HL-60 (cell line): ENCODE measurements at regions not wholly inside any gene's neighbourhood (a gene's known extent, or its start where the extent isn't known, plus 50 kb on each side); places are given as distances from the start of the nearest gene placed in this dataset.
"Not testable (repeated sequence)": the region's sequence is repeated elsewhere in the genome, so short reads cannot be mapped to it uniquely, and the experiment has no call there.

Experiments
- GABPA ChIP-seq: IDR thresholded peaks from 2 replicates; pipeline ENCODE4 v1.6.1; 2012; ENCODE audit warnings: low read depth
- POLR2AphosphoS5 ChIP-seq: IDR thresholded peaks from 2 replicates; pipeline ENCODE4 v1.6.1; 2012; ENCODE audit warnings: low read depth
- REST ChIP-seq: IDR thresholded peaks from 2 replicates; pipeline ENCODE4 v1.6.1; 2012; ENCODE audit warnings: low read depth; ENCODE audit not compliant: insufficient replicate concordance
- SPI1 ChIP-seq: IDR thresholded peaks from 2 replicates; pipeline ENCODE4 v1.6.1; 2012; ENCODE audit warnings: low read depth, mild to moderate bottlenecking, borderline replicate concordance
- TF ChIP-seq, protein P1 (sequence below): IDR thresholded peaks from one replicate; pipeline ENCODE4 v1.5.1; 2011; ENCODE audit warnings: low read length, control low read depth, inconsistent platforms; ENCODE audit not compliant: insufficient read depth

DNA sequence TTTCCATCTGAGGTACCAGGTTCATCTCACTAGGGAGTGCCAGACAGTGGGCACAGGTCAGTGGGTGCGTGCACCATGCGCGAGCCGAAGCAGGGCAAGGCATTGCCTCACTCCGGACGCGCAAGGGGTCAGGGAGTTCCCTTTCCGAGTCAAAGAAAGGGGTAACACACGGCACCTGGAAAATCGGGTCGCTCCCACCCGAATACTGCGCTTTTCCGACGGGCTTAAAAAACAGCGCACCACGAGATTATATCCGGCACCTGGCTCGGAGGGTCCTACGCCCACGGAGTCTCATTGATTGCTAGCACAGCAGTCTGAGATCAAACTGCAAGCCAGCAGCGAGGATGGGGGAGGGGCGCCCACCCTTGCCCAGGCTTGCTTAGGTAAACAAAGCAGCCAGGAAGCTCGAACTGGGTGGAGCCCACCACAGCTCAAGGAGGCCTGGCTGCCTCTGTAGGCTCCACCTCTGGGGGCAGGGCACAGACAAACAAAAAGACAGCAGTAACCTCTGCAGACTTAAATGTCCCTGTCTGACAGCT lies 242.5 kb downstream of the CYLC2 start:
- TF ChIP-seq, protein P1, sequence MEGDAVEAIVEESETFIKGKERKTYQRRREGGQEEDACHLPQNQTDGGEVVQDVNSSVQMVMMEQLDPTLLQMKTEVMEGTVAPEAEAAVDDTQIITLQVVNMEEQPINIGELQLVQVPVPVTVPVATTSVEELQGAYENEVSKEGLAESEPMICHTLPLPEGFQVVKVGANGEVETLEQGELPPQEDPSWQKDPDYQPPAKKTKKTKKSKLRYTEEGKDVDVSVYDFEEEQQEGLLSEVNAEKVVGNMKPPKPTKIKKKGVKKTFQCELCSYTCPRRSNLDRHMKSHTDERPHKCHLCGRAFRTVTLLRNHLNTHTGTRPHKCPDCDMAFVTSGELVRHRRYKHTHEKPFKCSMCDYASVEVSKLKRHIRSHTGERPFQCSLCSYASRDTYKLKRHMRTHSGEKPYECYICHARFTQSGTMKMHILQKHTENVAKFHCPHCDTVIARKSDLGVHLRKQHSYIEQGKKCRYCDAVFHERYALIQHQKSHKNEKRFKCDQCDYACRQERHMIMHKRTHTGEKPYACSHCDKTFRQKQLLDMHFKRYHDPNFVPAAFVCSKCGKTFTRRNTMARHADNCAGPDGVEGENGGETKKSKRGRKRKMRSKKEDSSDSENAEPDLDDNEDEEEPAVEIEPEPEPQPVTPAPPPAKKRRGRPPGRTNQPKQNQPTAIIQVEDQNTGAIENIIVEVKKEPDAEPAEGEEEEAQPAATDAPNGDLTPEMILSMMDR = not testable (repeated sequence)
- TF ChIP-seq POLR2AphosphoS5, SPI1, GABPA, REST: not testable (repeated sequence)
